HUDEP-2 (cell line): ENCODE measurements at regions not wholly inside any gene's neighbourhood (a gene's known extent, or its start where the extent isn't known, plus 50 kb on each side); places are given as distances from the start of the nearest gene placed in this dataset.

ENCODE experiments used
- DNase-seq, 76 experiments: peaks; one replicate each; lab custom pipeline; 2025; ENCODE audit not compliant: unreplicated experiment in 76 of 76; lab: John Stamatoyannopoulos, UW

DNA sequence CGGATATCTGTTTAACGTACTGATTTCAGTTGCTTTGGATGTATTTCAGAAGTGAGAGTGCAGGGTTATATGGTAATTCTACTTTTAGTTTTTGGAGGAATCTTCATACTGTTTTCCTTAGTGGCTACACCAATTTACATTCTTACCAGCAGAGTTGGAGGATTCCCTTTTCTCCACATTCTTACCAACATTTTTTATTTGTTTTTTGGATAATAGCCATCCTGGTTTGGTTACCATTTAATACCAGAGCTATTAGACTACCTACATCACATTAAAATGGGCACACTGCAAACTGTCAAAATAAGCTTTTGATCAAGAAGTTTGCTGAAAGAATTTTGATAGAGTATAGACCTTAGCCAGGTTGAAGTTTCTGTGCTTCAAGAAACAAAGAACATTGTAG, 217.2 kb upstream of the CFAP20DC start:
- DNase-seq: no peak

DNA sequence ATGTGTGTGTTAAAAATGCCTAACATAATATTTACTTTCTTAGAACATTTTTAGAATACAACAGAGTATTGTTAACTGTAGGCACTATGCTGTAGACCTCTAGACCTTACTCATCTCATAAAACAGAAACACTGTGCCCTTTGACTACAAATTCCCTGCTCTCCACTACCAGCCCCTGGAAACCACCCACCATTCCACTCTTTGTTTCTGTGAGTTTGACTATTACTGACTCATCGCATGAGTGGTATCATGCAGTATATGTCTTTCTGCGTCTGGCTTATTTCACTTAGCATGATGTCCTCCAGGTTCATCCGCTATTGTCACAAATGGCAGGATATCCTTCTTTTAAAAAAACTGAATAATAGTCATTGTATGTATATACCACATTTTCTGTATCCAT, 216.7 kb upstream of the CFAP20DC start:
- no peak for DNase-seq

DNA sequence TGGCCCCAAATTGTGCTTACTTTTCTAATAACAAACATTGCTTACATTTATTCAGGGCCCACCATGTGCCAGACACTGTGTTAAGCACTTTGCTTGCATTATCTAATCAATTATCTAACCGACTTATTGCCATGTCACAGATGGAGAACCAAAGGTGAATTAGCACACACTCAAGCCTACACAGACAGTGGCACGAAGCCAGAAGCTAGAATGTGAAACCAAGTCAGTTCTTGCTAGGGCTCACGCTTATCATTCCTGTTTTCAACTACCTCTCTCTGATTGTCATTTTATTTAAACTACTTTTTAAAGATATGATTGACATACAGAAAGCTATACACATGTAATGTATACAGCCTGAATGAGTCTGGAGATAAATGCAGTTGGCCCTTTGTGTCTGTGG, 215.7 kb upstream of the CFAP20DC start:
- no peak for DNase-seq

DNA sequence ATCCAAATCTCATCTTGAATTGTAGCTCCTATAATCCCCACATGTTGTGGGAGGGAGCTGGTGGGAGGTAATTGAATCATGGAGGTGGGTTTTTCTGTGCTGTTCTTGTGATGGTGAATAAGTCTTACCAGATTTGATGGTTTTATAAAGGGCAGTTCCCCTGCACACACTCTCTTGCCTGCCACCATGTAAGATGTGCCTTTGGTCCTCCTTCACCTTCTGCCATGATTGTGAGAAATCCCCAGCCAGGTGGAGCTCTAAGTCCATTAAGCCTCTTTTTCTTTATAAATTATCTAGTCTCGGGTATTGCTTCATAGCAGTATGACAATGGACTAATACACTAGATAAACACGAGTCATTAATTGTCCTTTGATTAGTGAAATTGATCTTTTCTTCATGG, 214.5 kb upstream of the CFAP20DC start:
- DNase-seq: no peak

DNA sequence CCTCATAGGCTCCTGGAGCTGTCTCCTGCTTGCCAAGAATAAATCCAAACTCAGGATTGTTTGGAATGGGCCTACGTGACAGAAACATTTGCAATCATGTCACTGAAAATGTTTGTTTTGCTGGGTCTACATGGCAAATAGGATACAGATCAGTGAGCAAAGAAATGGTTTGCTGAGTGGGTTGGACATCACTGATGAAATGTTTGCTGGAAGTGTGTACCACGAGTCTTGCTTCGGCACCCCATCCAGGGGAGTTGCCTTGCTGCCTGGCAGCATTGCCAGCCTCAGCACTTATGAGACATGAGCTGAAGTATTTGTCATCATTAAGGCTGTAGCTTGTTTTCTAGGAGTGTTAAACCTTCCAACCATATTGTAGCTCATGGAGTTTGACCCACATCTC, 213.3 kb upstream of the CFAP20DC start:
- DNase-seq: no peak

DNA sequence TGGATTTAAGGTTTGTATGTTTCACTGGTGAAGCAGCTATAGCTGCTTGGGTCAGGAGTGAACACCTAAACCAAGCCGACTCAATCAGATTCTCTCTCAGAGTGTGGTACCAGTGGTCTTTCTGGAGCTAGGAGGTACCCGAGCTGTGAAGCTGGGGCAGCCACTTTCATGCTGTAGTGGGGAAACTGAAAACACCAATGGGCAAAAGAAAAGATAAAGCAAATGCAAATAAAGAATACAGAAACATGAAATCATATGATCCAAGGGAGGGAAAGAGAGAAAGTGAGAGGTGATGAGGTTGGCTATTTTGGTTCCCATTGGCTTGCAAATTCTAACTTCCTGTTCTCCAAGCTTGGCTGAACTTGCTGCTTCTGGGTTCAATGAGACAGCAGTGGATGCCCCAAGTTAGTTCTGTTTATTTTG, 212.3 kb upstream of the CFAP20DC start:
- DNase-seq: no peak

DNA sequence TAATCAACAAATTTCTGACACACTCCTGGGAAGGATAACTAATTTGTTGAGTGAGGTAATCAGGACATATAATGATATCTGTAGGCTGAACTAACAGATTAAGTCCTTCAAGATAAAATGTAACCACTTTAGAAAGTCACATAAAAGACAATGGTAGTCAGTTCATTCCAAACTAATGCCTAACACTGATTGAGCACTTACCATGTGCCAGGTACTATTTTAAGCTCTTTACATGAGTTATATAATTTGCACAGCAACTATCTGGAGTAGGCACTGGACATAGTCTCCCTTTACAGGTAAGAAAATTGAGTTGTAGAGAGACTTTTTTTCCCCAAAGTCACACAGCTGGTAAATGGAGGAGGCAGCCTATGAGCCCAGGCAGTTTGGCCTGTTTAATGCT, 211.2 kb upstream of the CFAP20DC start:
- DNase-seq: no peak

DNA sequence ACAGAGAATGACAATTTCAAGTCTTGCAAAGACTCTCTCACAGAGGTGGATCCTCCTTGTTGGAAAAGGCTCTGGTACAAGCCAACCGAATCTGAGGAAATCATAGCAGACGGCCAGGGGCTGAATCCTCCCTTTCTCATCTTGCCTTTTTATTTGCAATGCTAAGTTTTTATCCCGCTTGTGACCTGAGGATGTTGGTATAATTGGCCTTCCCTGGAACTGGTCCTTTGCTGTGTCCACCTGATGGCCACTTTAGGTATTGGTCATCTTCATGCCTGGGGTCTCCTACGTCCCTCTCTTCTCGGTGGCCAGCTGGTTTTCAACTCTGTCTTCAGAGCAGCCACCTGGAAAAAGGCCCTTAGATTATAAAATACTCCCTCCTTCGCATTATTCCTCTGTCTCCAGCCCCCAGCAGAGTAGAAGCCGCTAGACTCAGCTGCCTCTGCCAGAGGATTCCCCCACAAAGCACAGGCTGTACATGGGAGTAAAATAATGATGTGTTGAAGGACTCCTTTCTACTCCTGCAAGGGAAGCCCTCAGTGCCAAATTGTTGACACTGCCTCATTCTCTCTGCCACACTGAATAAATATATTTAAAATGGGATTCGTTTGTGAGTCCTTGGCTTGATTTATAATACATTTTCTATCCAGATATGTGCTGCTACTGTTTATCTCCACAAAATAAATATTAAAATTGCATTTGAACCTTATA, 208.9 kb upstream of the CFAP20DC start:
- no peak for DNase-seq

DNA sequence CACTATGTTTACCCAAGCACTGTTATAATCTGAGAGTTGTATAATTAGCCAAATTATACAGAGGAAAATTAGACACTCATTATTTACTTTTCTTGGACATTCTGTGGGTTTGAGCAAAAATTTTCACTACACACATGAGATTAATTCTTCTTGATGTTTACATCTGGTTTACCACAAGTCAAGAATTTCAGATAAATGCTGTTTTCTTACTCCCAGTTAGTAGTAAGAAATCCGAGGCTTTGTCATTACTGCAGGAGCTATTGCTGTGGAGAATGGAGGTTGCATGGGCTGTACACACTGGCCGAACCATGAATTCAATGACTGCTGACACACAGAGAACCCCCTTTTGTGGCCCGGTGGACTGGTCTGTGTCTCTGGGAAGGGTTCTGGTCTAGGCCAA, 207.7 kb upstream of the CFAP20DC start:
- no peak for DNase-seq

DNA sequence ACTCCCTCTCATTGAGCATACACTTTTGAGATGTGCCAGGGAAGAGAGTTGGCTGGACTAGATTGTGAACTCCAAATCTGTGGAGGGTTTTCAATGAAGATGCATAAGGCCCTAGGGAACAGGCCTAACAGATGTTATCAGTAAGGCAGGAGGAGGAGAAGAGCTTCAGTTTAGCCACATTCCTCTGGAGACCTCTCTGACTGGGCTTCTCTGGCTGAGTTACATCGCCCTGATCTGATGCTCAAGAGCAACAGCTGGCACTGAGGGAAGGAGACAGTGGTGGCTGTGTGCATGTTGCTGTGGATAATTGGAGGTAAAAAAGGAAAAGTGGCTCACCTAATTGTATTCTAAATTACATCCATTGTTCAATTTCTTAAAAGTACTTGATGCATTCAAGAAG, 206.4 kb upstream of the CFAP20DC start:
- no peak for DNase-seq

DNA sequence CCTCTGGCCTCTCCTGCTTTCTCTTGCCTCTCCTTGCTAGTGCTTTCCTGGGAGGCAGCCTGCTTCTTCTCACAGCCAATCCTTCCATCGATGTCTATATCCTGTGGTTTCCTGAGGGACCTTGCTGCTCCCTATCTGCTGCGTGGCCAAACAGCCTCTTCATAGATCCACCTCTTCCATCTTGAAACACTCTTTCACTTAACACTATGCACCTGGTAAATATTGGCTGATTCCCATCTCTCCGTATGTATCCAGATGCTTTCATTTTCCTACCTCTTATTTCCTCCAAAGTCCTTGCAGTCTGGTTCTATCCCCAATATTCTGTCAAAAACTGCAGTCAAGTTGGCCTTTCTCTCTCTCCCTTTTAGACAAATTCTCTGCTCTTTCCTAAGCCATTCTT, 205.2 kb upstream of the CFAP20DC start:
- no peak for DNase-seq

DNA sequence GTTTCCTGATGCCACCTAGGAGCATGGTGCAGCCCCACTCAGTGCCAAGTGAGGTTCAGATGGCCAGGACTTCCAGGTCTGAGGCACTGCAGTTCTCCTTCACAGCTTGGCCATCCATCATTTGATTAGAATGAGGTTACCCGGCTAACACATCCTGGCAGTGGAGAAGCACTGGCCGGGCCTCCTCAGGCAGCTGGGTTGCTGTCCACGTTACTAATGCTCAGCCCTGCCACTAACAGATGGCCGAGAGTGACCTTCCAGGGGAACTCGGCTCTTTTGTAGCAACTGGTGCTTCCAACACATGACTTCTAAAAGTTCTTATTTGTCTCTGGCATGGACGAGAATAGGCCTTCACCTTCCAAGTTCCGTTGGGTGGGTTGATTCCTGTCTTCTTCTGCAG, 204.6 kb upstream of the CFAP20DC start:
- DNase-seq: no peak

DNA sequence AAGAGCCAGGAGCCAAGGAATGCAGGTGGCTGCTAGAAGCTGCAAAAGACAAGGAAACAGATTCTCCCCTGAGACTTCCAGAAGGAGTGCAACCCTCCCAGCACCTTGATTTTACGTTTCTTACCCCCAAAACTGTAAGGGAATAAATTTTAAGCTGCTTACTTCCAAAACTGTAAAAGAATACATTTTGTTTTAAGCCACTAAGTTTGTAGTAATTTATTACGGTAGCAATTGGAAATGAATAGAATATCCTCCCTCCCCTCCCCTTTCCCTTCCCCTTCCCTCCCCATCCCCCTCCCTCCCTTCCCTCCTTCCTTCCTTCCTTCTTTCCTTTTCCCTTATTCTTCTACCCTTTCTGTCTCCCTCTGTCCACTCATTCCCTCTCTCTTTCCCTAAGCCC, 203.7 kb upstream of the CFAP20DC start:
- DNase-seq: no peak

DNA sequence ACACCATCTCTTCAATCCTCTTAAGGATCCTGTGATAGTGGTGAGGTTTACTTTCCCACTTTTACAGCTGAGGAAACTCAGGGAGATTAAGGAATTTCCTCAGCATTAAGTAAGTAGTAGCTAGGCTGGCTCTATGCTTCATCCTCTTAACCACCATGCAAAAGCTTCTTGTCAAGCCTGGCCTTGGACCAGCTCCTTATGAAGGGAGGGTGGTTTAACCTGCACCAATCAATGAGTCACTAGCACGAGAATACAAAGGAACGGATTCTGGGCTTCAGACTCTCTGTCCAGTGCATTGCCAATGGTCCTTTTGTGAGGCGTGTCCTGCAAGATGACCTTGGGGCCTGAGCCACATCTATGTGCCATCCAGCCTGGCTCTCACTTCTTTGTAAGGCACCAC, 202.0 kb upstream of the CFAP20DC start:
- DNase-seq: no peak

DNA sequence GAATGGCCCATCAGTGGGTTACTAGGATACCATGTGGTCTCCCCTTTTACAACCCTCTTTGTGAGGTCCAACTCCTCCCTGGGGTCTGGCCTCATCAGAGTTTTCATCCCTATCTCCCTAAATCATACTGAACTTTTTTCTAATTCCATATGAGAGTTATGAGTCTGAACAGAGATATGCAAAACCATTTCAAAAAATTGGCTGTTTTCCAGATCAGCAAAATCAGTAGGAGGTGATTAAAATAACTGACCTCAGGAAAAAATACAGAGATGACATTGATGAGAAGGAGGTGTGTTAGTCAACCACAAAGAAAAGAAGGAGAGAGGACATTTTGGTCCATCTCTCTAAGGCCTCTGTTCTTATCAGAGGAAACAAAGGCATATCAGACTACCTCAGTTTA, 200.8 kb upstream of the CFAP20DC start:
- DNase-seq: no peak

DNA sequence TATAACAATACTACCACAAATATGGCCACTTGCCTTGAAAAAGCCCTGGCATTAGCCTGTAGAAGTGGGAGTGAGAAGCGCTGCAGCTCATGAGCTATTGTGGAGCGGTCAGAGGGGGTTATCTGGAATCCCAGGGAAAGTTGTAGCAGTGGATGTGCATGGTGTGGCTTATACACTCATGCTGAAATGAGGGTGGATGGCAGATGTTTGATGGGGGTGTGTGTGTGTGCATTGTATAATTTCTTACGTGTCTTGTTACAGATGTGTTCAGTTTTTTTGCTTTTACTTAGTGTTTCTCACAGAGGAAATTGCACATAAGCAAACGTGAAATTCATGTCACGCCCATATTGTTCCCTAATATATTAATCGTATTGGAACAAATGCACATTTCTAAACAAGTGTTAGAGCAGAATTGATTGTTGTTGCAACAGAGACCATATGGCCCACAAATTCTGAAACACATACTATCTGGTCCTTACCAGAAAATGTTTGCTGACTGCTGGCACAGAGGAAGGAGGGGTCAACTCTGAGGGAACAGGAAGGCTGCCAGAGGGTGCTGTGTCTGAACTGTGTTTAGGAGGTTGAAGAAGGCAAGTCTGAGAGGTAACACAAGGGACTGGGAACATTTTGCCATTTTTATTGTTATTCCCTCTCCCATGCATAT, 200.0 kb upstream of the CFAP20DC start:
- DNase-seq: no peak

DNA sequence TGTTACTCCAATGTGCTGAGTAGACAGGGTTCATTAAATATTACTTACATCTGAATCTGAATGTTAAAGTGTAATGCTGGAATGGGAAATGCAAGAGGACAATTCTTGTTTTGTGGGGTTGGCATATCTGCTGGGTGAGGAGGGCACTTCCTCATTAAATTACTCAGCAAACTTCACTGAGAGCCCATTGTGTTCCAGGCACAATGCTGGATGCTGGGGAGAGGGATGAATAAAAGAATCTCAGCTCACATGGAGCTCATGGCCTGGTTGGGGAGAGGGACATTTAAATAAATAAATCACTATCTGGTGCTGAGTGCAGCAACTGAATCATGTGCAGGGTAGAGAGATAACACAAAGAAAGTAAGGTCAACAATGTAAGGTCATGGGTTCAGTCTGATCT, 199.2 kb upstream of the CFAP20DC start:
- no peak for DNase-seq

DNA sequence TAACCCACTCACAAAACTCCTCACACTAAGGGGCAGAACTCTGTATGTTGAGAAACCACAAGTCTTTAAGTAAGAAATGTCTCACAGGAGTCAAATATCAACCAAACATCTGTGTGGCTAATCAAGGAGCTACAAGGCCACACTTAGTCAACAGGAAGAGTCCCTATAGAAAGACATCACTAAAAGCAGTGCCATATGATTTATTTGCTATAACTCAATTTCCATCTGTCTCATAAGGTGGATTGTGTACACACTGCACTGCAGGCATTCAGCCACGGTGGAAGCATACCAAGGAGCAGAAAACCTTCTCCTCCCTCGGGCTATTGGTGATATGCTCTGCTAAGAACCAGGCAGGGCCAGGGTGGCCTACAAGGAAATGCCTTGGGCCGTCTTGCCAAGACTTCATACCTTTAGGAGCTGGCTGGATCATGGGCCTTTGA, 197.6 kb upstream of the CFAP20DC start:
- no peak for DNase-seq

DNA sequence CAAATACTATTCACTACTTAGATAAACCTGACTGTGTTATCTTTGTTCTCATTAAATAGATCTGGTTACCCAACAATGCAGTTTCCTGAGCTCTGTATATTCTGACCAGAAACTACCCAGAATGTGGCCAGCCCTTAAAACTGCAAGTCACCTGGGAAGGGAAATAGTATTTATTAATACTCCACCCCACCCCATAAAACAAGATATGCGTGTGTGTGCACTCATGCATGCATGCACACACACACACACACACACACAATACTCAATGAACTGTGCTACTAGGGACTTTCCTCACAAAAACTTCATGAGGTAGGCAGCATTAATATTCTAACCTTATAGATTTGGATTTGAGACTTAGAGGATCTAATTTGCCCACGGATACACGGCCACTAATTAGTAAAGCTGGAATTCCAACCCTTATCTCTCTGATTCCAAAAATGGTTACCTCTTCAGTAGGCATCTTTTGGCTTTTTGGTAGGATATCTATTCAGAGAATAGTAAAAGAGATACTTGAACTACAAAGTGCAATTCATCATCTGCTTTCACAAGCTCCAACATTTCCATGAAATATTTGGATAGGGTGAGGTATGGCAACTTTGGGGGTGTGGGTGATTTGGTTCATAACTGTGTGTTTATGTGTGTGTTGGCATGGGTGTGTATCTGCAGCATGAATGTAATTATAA, 197.0 kb upstream of the CFAP20DC start:
- no peak for DNase-seq

DNA sequence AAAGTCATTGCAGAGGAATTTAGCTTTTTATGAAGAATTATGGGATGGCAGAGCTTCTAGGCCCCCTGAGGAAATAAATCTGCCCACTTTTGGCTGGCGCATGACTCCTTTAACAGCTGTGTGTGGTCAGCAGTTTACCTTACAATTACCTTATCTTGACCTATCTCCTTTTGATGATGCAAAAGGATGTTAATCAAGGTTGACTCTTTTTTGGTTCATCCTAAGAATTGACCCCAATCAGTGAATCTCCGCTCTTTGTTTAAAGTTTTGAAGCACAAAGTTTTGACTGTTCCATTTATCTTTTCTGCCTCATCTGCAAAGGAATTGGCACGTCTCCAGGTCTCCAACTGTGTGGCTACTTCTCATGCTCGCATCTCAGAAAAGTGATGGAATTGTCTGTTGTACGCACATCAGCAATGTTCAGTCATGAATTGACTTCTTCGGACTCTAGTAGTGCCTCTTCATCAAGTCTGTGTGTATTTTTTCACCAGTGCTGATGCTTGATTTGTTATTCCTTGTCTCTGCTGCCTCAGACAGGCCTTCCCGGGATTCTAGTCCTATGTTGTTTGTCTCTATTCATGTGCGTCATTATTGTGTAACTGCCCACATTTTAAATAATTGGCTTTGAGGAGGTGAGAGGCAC, 196.2 kb upstream of the CFAP20DC start:
- no peak for DNase-seq

DNA sequence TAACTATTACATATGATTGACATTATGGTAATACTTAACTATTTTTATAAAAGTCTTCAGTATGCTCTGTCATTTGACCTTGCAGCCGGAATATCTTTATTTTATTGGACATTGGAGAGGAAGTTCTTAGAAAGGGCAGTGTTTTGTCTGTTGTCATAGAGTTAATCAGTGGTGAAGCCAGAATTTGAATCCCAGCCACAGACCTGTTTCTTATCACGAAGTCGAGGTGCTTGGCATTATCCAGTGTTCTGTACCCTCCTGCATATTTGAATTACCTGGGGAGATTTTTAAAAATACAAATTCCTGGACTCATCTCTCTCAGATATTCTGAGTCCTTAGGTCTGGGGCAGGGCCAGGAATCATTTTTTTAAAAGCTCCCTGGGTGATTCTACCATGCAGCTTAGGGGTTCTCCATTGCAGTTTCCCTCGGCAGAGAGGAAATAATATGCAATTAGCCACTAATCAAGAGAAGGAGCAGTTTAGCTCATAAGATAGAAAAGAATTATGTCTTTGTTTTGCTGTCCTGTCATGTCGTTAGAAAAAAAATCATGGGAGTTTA, 195.6 kb upstream of the CFAP20DC start:
- DNase-seq: no peak
